ENCODE measurements at regions not wholly inside any gene's neighbourhood (a gene's known extent, or its start where the extent isn't known, plus 50 kb on each side); places are given as distances from the start of the nearest gene placed in this dataset.

DNA sequence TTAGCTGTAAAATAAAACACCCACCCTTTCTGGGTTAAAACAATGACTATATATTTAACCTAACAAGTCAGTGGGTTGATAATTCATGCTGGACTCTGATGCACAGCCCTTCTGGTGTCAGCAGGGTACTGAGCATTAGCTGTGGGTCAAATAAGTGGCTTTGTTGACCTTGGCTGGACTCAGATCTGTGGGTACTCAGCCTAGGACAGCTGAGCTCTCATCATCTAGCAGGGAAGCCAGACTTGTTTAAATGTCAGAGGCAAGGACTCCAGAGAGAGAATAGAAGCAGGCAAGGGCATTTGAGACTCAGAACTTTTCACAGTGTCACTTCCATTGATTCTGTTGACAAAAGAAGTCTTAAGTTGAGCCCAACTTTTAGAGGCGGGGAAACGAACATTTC lies 1063.8 kb upstream of the CDH8 start:
- no peak for TF ChIP-seq POLR2AphosphoS5 (IDR thresholded peaks at IDR 0.05; ENCODE audit: low read depth, low read length)
- TF ChIP-seq, protein P1, sequence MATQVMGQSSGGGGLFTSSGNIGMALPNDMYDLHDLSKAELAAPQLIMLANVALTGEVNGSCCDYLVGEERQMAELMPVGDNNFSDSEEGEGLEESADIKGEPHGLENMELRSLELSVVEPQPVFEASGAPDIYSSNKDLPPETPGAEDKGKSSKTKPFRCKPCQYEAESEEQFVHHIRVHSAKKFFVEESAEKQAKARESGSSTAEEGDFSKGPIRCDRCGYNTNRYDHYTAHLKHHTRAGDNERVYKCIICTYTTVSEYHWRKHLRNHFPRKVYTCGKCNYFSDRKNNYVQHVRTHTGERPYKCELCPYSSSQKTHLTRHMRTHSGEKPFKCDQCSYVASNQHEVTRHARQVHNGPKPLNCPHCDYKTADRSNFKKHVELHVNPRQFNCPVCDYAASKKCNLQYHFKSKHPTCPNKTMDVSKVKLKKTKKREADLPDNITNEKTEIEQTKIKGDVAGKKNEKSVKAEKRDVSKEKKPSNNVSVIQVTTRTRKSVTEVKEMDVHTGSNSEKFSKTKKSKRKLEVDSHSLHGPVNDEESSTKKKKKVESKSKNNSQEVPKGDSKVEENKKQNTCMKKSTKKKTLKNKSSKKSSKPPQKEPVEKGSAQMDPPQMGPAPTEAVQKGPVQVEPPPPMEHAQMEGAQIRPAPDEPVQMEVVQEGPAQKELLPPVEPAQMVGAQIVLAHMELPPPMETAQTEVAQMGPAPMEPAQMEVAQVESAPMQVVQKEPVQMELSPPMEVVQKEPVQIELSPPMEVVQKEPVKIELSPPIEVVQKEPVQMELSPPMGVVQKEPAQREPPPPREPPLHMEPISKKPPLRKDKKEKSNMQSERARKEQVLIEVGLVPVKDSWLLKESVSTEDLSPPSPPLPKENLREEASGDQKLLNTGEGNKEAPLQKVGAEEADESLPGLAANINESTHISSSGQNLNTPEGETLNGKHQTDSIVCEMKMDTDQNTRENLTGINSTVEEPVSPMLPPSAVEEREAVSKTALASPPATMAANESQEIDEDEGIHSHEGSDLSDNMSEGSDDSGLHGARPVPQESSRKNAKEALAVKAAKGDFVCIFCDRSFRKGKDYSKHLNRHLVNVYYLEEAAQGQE (IDR thresholded peaks at IDR 0.05; ENCODE audit: insufficient read depth in 1 of 2, low read depth in 2 of 2, low read length in 1 of 2) = no peak
- TF ChIP-seq, protein P2, sequence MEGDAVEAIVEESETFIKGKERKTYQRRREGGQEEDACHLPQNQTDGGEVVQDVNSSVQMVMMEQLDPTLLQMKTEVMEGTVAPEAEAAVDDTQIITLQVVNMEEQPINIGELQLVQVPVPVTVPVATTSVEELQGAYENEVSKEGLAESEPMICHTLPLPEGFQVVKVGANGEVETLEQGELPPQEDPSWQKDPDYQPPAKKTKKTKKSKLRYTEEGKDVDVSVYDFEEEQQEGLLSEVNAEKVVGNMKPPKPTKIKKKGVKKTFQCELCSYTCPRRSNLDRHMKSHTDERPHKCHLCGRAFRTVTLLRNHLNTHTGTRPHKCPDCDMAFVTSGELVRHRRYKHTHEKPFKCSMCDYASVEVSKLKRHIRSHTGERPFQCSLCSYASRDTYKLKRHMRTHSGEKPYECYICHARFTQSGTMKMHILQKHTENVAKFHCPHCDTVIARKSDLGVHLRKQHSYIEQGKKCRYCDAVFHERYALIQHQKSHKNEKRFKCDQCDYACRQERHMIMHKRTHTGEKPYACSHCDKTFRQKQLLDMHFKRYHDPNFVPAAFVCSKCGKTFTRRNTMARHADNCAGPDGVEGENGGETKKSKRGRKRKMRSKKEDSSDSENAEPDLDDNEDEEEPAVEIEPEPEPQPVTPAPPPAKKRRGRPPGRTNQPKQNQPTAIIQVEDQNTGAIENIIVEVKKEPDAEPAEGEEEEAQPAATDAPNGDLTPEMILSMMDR (IDR thresholded peaks at IDR 0.05) = no peak
